Uterus (tissue), 3 donors: ENCODE measurements at regions not wholly inside any gene's neighbourhood (a gene's known extent, or its start where the extent isn't known, plus 50 kb on each side); places are given as distances from the start of the nearest gene placed in this dataset.

ENCODE experiments used
- DNase-seq, 2 donors: peaks; one replicate each; pipeline ENCODE4 v3.0.0-alpha.2; 2019 to 2020
- H3K27ac ChIP-seq, 2 donors: fragments of 200-600 bp; sonication (generic); 1 replicate in 1 of 2; 2 replicates in 1 of 2; pipeline ENCODE4 v1.5.1; 2016 to 2018
- H3K27me3 ChIP-seq, 2 donors: fragments of 200-600 bp; sonication (generic); one replicate each; pipeline ENCODE4 v1.5.1; 2018 to 2019; ENCODE audit warnings: control low read depth in 1 of 2
- H3K36me3 ChIP-seq, 2 donors: fragments of 200-600 bp; sonication (generic); one replicate each; pipeline ENCODE4 v1.5.1; 2019; ENCODE audit warnings: control low read depth in 1 of 2
- H3K4me1 ChIP-seq, 2 donors: fragments of 200-600 bp; sonication (generic); one replicate each; pipeline ENCODE4 v1.5.1; 2018 to 2019; ENCODE audit warnings: control low read depth in 1 of 2
- H3K4me3 ChIP-seq, 2 donors: fragments of 200-600 bp; sonication (generic); 1 replicate in 1 of 2; 2 replicates in 1 of 2; pipeline ENCODE4 v1.5.1; 2018 to 2019; ENCODE audit warnings: mild to moderate bottlenecking in 1 of 2
- H3K9me3 ChIP-seq, 2 donors: fragments of 200-600 bp; sonication (generic); one replicate each; pipeline ENCODE4 v1.5.1; 2019; ENCODE audit warnings: control low read depth in 1 of 2
- POLR2A ChIP-seq, 2 donors: fragments of 450-650 bp; IDR thresholded peaks; one replicate each; pipeline ENCODE4 v1.6.1; 2016; ENCODE audit warnings: antibody characterized with exemption in 2 of 2, mild to moderate bottlenecking in 1 of 2, moderate library complexity in 1 of 2
- intact Hi-C: fragments of 100-400 bp; cut with DNase I; formaldehyde crosslinking; loops from one replicate; pipeline ENCODE4 v1.15.1; 2023; ENCODE audit warnings: low total_unique reads
- TF ChIP-seq, protein P1 (sequence below), 4 experiments: fragments of 200-600 bp in 2 of 4; fragments of 450-650 bp in 2 of 4; sonication (generic) in 2 of 4; IDR thresholded peaks; one replicate each; pipeline ENCODE4 v1.5.1; 2016 to 2019; ENCODE audit warnings: antibody characterized with exemption in 4 of 4, mild to moderate bottlenecking in 2 of 4, moderate library complexity in 1 of 4
- donor health status: DM: yes; HTN: yes; CAD: no.

- Histone ChIP-seq H3K27ac (no peak overlapping the region), H3K4me3 (no peak overlapping the region), H3K27me3 (no peaks in the 10 kb centered on the region), H3K36me3 (no peaks in the 10 kb centered on the region), H3K4me1 (no peaks in the 10 kb centered on the region), H3K9me3 (no peaks in the 10 kb centered on the region)
- DNase-seq, result no peak
- TF ChIP-seq POLR2A (IDR thresholded peaks at IDR 0.05), result no peak
- TF ChIP-seq, protein P1, sequence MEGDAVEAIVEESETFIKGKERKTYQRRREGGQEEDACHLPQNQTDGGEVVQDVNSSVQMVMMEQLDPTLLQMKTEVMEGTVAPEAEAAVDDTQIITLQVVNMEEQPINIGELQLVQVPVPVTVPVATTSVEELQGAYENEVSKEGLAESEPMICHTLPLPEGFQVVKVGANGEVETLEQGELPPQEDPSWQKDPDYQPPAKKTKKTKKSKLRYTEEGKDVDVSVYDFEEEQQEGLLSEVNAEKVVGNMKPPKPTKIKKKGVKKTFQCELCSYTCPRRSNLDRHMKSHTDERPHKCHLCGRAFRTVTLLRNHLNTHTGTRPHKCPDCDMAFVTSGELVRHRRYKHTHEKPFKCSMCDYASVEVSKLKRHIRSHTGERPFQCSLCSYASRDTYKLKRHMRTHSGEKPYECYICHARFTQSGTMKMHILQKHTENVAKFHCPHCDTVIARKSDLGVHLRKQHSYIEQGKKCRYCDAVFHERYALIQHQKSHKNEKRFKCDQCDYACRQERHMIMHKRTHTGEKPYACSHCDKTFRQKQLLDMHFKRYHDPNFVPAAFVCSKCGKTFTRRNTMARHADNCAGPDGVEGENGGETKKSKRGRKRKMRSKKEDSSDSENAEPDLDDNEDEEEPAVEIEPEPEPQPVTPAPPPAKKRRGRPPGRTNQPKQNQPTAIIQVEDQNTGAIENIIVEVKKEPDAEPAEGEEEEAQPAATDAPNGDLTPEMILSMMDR (IDR thresholded peaks at IDR 0.05), result no peak
- intact Hi-C loops, result no loop called here
Measured at GRCh38 chr18:41004324-41004723, 950.7 kb upstream of the PIK3C3 start.

GRCh38 chr18:40995529-40995928, 959.5 kb upstream of the PIK3C3 start:
- no peaks in the 10 kb centered on the region for H3K9me3 ChIP-seq
- H3K27ac ChIP-seq, result no peak overlapping the region
- H3K27me3 ChIP-seq, result no peaks in the 10 kb centered on the region
- intact Hi-C loops, result no loop called here
- H3K4me1 ChIP-seq, result no peaks in the 10 kb centered on the region
- H3K4me3 ChIP-seq, result no peak overlapping the region
- no peak for DNase-seq
- H3K36me3 ChIP-seq, result no peaks in the 10 kb centered on the region
- TF ChIP-seq, protein P1 (IDR thresholded peaks at IDR 0.05), result no peak
- no peak for TF ChIP-seq POLR2A (IDR thresholded peaks at IDR 0.05)

DNA sequence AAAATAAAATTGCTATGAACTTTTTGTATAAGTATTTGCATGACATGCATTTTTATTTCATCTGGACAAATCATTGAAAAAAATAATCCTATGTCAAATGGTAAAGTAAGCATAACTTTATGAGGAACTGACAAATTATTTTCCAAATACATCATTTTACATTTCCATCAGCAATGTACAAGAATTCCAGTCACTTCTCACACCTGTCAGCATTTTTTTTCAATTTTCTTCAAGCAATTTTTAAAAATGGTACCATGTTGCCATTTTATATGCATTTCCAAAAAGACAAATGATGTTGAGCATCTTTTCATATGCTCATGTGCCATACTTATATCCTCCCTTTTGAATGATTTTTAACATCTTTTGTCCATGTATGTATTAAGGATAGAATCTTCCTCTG, 961.7 kb upstream of the PIK3C3 start:
- intact Hi-C loops, result no loop called here
- no peaks in the 10 kb centered on the region for H3K36me3 ChIP-seq
- H3K27ac ChIP-seq, result no peak overlapping the region
- H3K9me3 ChIP-seq, result no peaks in the 10 kb centered on the region
- H3K4me1 ChIP-seq, result no peaks in the 10 kb centered on the region
- DNase-seq, result no peak
- TF ChIP-seq, protein P1 (IDR thresholded peaks at IDR 0.05), result no peak
- TF ChIP-seq POLR2A (IDR thresholded peaks at IDR 0.05), result no peak
- no peak overlapping the region for H3K4me3 ChIP-seq
- no peaks in the 10 kb centered on the region for H3K27me3 ChIP-seq

GRCh38 chr18:40987581-40987980, 967.5 kb upstream of the PIK3C3 start:
- H3K4me3 ChIP-seq, result no peak overlapping the region
- H3K27ac ChIP-seq, result no peak overlapping the region
- H3K4me1 ChIP-seq, result no peaks in the 10 kb centered on the region
- intact Hi-C loops, result no loop called here
- no peaks in the 10 kb centered on the region for H3K36me3 ChIP-seq
- TF ChIP-seq, protein P1 (IDR thresholded peaks at IDR 0.05), result no peak
- TF ChIP-seq POLR2A (IDR thresholded peaks at IDR 0.05), result no peak
- DNase-seq, result no peak
- H3K27me3 ChIP-seq, result no peaks in the 10 kb centered on the region
- no peaks in the 10 kb centered on the region for H3K9me3 ChIP-seq

GRCh38 chr18:40985436-40985835, 969.6 kb upstream of the PIK3C3 start:
- no peak for DNase-seq
- no peaks in the 10 kb centered on the region for H3K4me1 ChIP-seq
- H3K4me3 ChIP-seq, result no peak overlapping the region
- H3K9me3 ChIP-seq, result no peaks in the 10 kb centered on the region
- intact Hi-C loops, result no loop called here
- H3K27me3 ChIP-seq, result no peaks in the 10 kb centered on the region
- TF ChIP-seq, protein P1 (IDR thresholded peaks at IDR 0.05), result no peak
- TF ChIP-seq POLR2A (IDR thresholded peaks at IDR 0.05), result no peak
- no peak overlapping the region for H3K27ac ChIP-seq
- no peaks in the 10 kb centered on the region for H3K36me3 ChIP-seq
